Adrenal gland (tissue), 5 donors: ENCODE measurements at regions not wholly inside any gene's neighbourhood (a gene's known extent, or its start where the extent isn't known, plus 50 kb on each side); places are given as distances from the start of the nearest gene placed in this dataset.

Experiments
- POLR2A ChIP-seq, 2 donors: fragments of 450-650 bp; IDR thresholded peaks; one replicate each; pipeline ENCODE4 v1.6.1; 2017; ENCODE audit warnings: antibody characterized with exemption in 2 of 2, mild to moderate bottlenecking in 2 of 2, moderate library complexity in 1 of 2
- TF ChIP-seq, protein P1 (sequence below), 6 experiments: fragments of 450-650 bp in 4 of 6; fragments of 200-600 bp in 2 of 6; sonication (generic) in 1 of 6; IDR thresholded peaks; 1 replicate in 5 of 6; 2 replicates in 1 of 6; pipeline versions ENCODE4 v1.5.1 to v1.8.0; 2016 to 2021; ENCODE audit warnings: antibody characterized with exemption in 6 of 6, mild to moderate bottlenecking in 2 of 6, moderate library complexity in 1 of 6
- donor health status: DM: no; HTN: no; CAD: no.

DNA sequence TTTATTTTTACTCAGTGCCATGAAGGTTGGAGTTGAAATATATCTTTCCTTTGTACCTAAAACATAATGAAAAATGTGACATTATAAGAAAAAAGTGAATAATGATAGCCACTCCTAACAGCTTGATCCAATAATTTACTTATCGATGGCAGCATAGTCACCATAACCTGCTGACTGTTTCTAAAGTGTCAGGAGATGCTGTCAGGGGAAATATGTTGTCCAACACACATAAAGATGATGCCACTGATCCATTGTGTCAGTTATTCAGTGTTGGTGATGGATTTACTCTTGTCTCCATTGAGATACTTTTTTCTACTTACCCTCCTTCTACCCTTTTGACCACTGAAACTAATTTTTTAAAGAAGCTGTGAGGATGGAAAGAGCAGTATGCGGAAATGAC, 1006.9 kb upstream of the TMEFF2 start:
- TF ChIP-seq, protein P1, sequence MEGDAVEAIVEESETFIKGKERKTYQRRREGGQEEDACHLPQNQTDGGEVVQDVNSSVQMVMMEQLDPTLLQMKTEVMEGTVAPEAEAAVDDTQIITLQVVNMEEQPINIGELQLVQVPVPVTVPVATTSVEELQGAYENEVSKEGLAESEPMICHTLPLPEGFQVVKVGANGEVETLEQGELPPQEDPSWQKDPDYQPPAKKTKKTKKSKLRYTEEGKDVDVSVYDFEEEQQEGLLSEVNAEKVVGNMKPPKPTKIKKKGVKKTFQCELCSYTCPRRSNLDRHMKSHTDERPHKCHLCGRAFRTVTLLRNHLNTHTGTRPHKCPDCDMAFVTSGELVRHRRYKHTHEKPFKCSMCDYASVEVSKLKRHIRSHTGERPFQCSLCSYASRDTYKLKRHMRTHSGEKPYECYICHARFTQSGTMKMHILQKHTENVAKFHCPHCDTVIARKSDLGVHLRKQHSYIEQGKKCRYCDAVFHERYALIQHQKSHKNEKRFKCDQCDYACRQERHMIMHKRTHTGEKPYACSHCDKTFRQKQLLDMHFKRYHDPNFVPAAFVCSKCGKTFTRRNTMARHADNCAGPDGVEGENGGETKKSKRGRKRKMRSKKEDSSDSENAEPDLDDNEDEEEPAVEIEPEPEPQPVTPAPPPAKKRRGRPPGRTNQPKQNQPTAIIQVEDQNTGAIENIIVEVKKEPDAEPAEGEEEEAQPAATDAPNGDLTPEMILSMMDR (IDR thresholded peaks at IDR 0.05): no peak
- no peak for TF ChIP-seq POLR2A (IDR thresholded peaks at IDR 0.05)
